ENCODE measurements at regions not wholly inside any gene's neighbourhood (a gene's known extent, or its start where the extent isn't known, plus 50 kb on each side); places are given as distances from the start of the nearest gene placed in this dataset.

- Histone ChIP-seq H3K27ac (ENCODE audit: insufficient read depth, low read depth, low read length, poor library complexity, severe bottlenecking) (no peak overlapping the region), H3K4me1 (ENCODE audit: control insufficient read depth, insufficient read depth, low read length) (no peaks in the 10 kb centered on the region), H3K36me3 (ENCODE audit: control insufficient read depth, insufficient read depth, low read length) (no peaks in the 10 kb centered on the region), H3K4me3 (ENCODE audit: insufficient read depth, low read depth, low read length) (no peak overlapping the region), H3K9me3 (ENCODE audit: control insufficient read depth, low read length) (no peaks in the 10 kb centered on the region), H3K27me3 (ENCODE audit: control insufficient read depth, insufficient read depth, low read length, poor library complexity, severe bottlenecking) (no peaks in the 10 kb centered on the region)
- WGBS, 2 experiments: 61 to 63% methylated on average over 3 of the region's 3 CpGs
Observed at GRCh38 chr5:74116984-74117383, 491.0 kb downstream of the ARHGEF28 start.

- no peak overlapping the region for H3K4me3 ChIP-seq (ENCODE audit: insufficient read depth, low read depth, low read length)
- no peak overlapping the region for H3K27ac ChIP-seq (ENCODE audit: insufficient read depth, low read depth, low read length, poor library complexity, severe bottlenecking)
Observed at GRCh38 chr5:74116266-74116665, 490.3 kb downstream of the ARHGEF28 start.

DNA sequence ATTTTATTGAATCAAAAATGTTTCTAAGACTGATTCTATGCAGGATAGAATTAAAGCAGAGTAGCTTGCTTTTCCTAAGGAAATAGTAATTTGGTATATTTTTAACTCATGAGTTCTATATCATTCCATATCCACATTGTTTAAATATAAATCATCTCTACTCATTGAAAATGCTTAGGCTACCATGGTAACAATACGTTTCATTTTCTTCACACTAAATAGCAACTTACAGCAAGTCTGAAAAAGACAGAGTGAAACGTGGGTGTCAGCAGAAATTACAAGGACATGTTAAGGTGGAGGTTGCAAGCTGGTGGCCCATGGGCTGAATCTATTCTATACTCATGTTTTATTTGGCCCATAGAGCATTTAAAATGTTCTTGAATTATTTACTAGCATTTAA is 487.9 kb downstream of the ARHGEF28 start:
- WGBS, 2 experiments: 92 to 100% methylated on average over 2 of the region's 2 CpGs
- no peak overlapping the region for H3K27ac ChIP-seq (ENCODE audit: insufficient read depth, low read depth, low read length, poor library complexity, severe bottlenecking)
- no peak overlapping the region for H3K4me3 ChIP-seq (ENCODE audit: insufficient read depth, low read depth, low read length)
- no peaks in the 10 kb centered on the region for H3K9me3 ChIP-seq (ENCODE audit: control insufficient read depth, low read length)
- no peaks in the 10 kb centered on the region for H3K4me1 ChIP-seq (ENCODE audit: control insufficient read depth, insufficient read depth, low read length)
- H3K36me3 ChIP-seq (ENCODE audit: control insufficient read depth, insufficient read depth, low read length): no peaks in the 10 kb centered on the region
- no peaks in the 10 kb centered on the region for H3K27me3 ChIP-seq (ENCODE audit: control insufficient read depth, insufficient read depth, low read length, poor library complexity, severe bottlenecking)

More at GRCh38 chr5:74116266-74116665, 490.3 kb downstream of the ARHGEF28 start:
- H3K9me3 ChIP-seq (ENCODE audit: control insufficient read depth, low read length): no peaks in the 10 kb centered on the region
- H3K27me3 ChIP-seq (ENCODE audit: control insufficient read depth, insufficient read depth, low read length, poor library complexity, severe bottlenecking): no peaks in the 10 kb centered on the region
- H3K36me3 ChIP-seq (ENCODE audit: control insufficient read depth, insufficient read depth, low read length): no peaks in the 10 kb centered on the region
- no peaks in the 10 kb centered on the region for H3K4me1 ChIP-seq (ENCODE audit: control insufficient read depth, insufficient read depth, low read length)
- WGBS, 2 experiments: 94 to 100% methylated on average over 1 of the region's 1 CpG

DNA sequence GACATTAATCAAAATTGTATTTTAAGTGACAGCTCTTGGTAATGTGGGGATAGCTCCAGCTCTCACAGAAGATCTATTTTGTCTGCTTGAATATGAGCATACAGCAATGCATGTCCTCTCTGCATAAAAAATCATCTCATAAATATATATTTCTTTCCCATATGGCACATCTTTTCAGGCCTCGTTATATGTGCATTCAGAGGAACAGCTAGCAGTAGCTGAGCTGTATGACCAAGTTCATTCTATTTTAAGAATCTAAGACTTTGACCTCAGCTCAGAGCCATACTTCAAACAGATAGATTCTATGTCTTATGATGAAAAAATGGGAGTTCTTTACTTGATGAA is 487.2 kb downstream of the ARHGEF28 start:
- Histone ChIP-seq H3K27ac (ENCODE audit: insufficient read depth, low read depth, low read length, poor library complexity, severe bottlenecking) (no peak overlapping the region), H3K4me3 (ENCODE audit: insufficient read depth, low read depth, low read length) (no peak overlapping the region), H3K36me3 (ENCODE audit: control insufficient read depth, insufficient read depth, low read length) (no peaks in the 10 kb centered on the region), H3K9me3 (ENCODE audit: control insufficient read depth, low read length) (no peaks in the 10 kb centered on the region), H3K27me3 (ENCODE audit: control insufficient read depth, insufficient read depth, low read length, poor library complexity, severe bottlenecking) (no peaks in the 10 kb centered on the region), H3K4me1 (ENCODE audit: control insufficient read depth, insufficient read depth, low read length) (no peaks in the 10 kb centered on the region)
- 94 to 100% methylated on average over 1 of the region's 1 CpG for WGBS, 2 experiments

DNA sequence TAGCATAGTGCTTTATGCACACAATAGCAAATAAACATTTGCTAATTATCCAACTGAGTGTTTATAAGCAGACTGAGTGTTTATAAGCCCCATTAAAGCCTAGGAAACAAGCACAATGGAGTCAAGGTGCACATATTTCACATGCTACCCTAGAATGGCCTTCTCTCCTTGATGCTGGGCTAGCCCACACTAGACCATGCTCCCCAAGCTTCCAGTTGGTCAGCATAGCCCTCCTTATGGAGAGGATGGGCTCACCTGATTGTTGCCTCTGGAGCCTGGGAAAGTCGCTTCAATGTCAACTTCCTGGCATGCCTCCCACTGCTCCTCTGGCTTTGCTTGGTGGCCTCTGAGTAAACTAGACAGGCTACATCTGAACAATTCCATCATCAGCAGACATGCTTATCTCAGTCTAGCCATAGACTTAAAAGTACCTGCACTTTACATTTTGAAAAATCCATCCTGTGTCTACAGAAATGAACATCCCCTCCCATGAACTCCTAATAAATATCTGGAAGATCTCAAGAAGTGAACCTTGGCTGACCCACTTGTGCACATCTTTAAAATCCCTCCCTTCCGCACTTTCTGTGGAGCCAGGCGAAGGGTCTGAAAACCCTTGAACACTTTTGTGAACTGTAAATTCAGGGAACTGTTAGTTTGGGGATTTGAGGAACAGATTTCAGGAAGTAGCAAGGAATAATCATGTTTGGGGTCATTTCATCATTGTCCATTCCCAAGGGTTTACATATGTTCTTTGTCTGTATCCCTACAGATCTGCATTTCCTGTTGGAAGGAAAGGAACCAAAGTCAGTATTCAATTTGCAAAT is 486.6 kb downstream of the ARHGEF28 start:
- no peaks in the 10 kb centered on the region for H3K27me3 ChIP-seq (ENCODE audit: control insufficient read depth, insufficient read depth, low read length, poor library complexity, severe bottlenecking)
- 97 to 98% methylated on average over 3 of the region's 3 CpGs for WGBS, 2 experiments
- H3K4me3 ChIP-seq (ENCODE audit: insufficient read depth, low read depth, low read length): no peak overlapping the region
- no peaks in the 10 kb centered on the region for H3K4me1 ChIP-seq (ENCODE audit: control insufficient read depth, insufficient read depth, low read length)
- H3K9me3 ChIP-seq (ENCODE audit: control insufficient read depth, low read length): no peaks in the 10 kb centered on the region
- no peak overlapping the region for H3K27ac ChIP-seq (ENCODE audit: insufficient read depth, low read depth, low read length, poor library complexity, severe bottlenecking)
- no peaks in the 10 kb centered on the region for H3K36me3 ChIP-seq (ENCODE audit: control insufficient read depth, insufficient read depth, low read length)

- H3K27ac ChIP-seq (ENCODE audit: insufficient read depth, low read depth, low read length, poor library complexity, severe bottlenecking): no peak overlapping the region
- H3K9me3 ChIP-seq (ENCODE audit: control insufficient read depth, low read length): no peaks in the 10 kb centered on the region
- WGBS, 2 experiments: 100% methylated on average over 2 of the region's 2 CpGs; no CpG with 5 or more reads in 1 of the 2 experiments
- H3K36me3 ChIP-seq (ENCODE audit: control insufficient read depth, insufficient read depth, low read length): no peaks in the 10 kb centered on the region
- H3K4me3 ChIP-seq (ENCODE audit: insufficient read depth, low read depth, low read length): no peak overlapping the region
- H3K4me1 ChIP-seq (ENCODE audit: control insufficient read depth, insufficient read depth, low read length): no peaks in the 10 kb centered on the region
- no peaks in the 10 kb centered on the region for H3K27me3 ChIP-seq (ENCODE audit: control insufficient read depth, insufficient read depth, low read length, poor library complexity, severe bottlenecking)
Observed at GRCh38 chr5:74111764-74112163, 485.8 kb downstream of the ARHGEF28 start.

- WGBS, 2 experiments: 78 to 81% methylated on average over 4 of the region's 4 CpGs
- Histone ChIP-seq H3K9me3 (ENCODE audit: control insufficient read depth, low read length) (no peaks in the 10 kb centered on the region), H3K27ac (ENCODE audit: insufficient read depth, low read depth, low read length, poor library complexity, severe bottlenecking) (no peak overlapping the region), H3K36me3 (ENCODE audit: control insufficient read depth, insufficient read depth, low read length) (no peaks in the 10 kb centered on the region), H3K4me1 (ENCODE audit: control insufficient read depth, insufficient read depth, low read length) (no peaks in the 10 kb centered on the region), H3K4me3 (ENCODE audit: insufficient read depth, low read depth, low read length) (no peak overlapping the region), H3K27me3 (ENCODE audit: control insufficient read depth, insufficient read depth, low read length, poor library complexity, severe bottlenecking) (no peaks in the 10 kb centered on the region)
Observed at GRCh38 chr5:74109344-74109743, 483.3 kb downstream of the ARHGEF28 start.

DNA sequence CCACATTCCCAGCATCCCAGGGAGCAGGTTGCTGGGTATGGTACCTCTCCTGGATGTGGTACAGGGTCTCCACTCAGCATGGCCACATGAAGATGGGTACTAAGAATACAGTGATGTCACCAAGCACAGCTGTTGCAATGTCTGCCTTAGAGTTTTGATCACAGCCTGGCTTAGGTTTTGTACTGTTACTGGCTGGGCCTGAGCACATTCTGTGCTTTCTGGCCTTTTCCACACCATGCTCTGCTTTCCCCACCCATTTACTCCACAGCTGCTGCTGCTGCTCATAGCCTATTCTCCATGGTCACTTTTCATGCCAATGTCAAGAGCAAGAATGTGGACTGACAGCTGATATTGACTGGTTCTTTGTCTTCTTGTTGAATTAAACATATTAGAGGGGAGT is 481.9 kb downstream of the ARHGEF28 start:
- H3K36me3 ChIP-seq (ENCODE audit: control insufficient read depth, insufficient read depth, low read length): no peaks in the 10 kb centered on the region
- no peaks in the 10 kb centered on the region for H3K4me1 ChIP-seq (ENCODE audit: control insufficient read depth, insufficient read depth, low read length)
- no peak overlapping the region for H3K27ac ChIP-seq (ENCODE audit: insufficient read depth, low read depth, low read length, poor library complexity, severe bottlenecking)
- no peaks in the 10 kb centered on the region for H3K27me3 ChIP-seq (ENCODE audit: control insufficient read depth, insufficient read depth, low read length, poor library complexity, severe bottlenecking)
- no peaks in the 10 kb centered on the region for H3K9me3 ChIP-seq (ENCODE audit: control insufficient read depth, low read length)
- H3K4me3 ChIP-seq (ENCODE audit: insufficient read depth, low read depth, low read length): no peak overlapping the region

GRCh38 chr5:74105126-74105780 is 479.3 kb downstream of the ARHGEF28 start:
- H3K9me3 ChIP-seq (ENCODE audit: control insufficient read depth, low read length): no peaks in the 10 kb centered on the region
- no peaks in the 10 kb centered on the region for H3K4me1 ChIP-seq (ENCODE audit: control insufficient read depth, insufficient read depth, low read length)
- whole genome bisulfite sequencing, 2 experiments: 86 to 93% methylated on average over 4 of the region's 4 CpGs
- no peak overlapping the region for H3K27ac ChIP-seq (ENCODE audit: insufficient read depth, low read depth, low read length, poor library complexity, severe bottlenecking)
- no peak overlapping the region for H3K4me3 ChIP-seq (ENCODE audit: insufficient read depth, low read depth, low read length)
- no peaks in the 10 kb centered on the region for H3K27me3 ChIP-seq (ENCODE audit: control insufficient read depth, insufficient read depth, low read length, poor library complexity, severe bottlenecking)
- no peaks in the 10 kb centered on the region for H3K36me3 ChIP-seq (ENCODE audit: control insufficient read depth, insufficient read depth, low read length)

GRCh38 chr5:74103131-74104023 is 477.4 kb downstream of the ARHGEF28 start:
- H3K9me3 ChIP-seq (ENCODE audit: control insufficient read depth, low read length): no peaks in the 10 kb centered on the region
- no peaks in the 10 kb centered on the region for H3K27me3 ChIP-seq (ENCODE audit: control insufficient read depth, insufficient read depth, low read length, poor library complexity, severe bottlenecking)
- no peaks in the 10 kb centered on the region for H3K36me3 ChIP-seq (ENCODE audit: control insufficient read depth, insufficient read depth, low read length)
- 94% methylated on average over 15 of the region's 15 CpGs for WGBS, 2 experiments
- H3K4me1 ChIP-seq (ENCODE audit: control insufficient read depth, insufficient read depth, low read length): no peaks in the 10 kb centered on the region
- H3K27ac ChIP-seq (ENCODE audit: insufficient read depth, low read depth, low read length, poor library complexity, severe bottlenecking): no peak overlapping the region
- no peak overlapping the region for H3K4me3 ChIP-seq (ENCODE audit: insufficient read depth, low read depth, low read length)

Measured in ectodermal cell (in vitro differentiated cells).